HepG2 (cell line): ENCODE measurements at regions not wholly inside any gene's neighbourhood (a gene's known extent, or its start where the extent isn't known, plus 50 kb on each side); places are given as distances from the start of the nearest gene placed in this dataset.

ENCODE experiments used
- ARID4A ChIP-seq: sonication (generic); formaldehyde crosslinking; IDR thresholded peaks from 2 replicates; pipeline ENCODE4 v1.5.0; 2020; ENCODE audit warnings: mild to moderate bottlenecking, missing genetic modification reagents, borderline replicate concordance
- TERF1 ChIP-seq: sonication (generic); formaldehyde crosslinking; IDR thresholded peaks from 2 replicates; pipeline ENCODE4 v1.8.0; 2022; ENCODE audit warnings: mild to moderate bottlenecking, missing genetic modification reagents, moderate library complexity
- ZNF670 ChIP-seq: sonication (generic); formaldehyde crosslinking; IDR thresholded peaks from 2 replicates; pipeline ENCODE4 v1.8.0; 2022; ENCODE audit warnings: mild to moderate bottlenecking, missing genetic modification reagents, borderline replicate concordance

GRCh38 chr13:40383885-40384284, 282.6 kb downstream of the FOXO1 start:
- no peak for TF ChIP-seq TERF1 (CRISPR knock-in tag)
- TF ChIP-seq ZNF670 (CRISPR knock-in tag) = no peak
- TF ChIP-seq ARID4A (CRISPR knock-in tag) = no peak
